D721Med (cell line): ENCODE measurements at regions not wholly inside any gene's neighbourhood (a gene's known extent, or its start where the extent isn't known, plus 50 kb on each side); places are given as distances from the start of the nearest gene placed in this dataset.

Experiments used
- DNase-seq: peaks from one replicate; pipeline ENCODE4 v3.0.0; 2011; ENCODE audit warnings: low spot score; ENCODE audit not compliant: insufficient read length
- FAIRE-seq: peaks from 2 replicates; lab custom pipeline; 2011; peaks lifted over from hg19 to GRCh38; lab: Jason Lieb, UNC
- TF ChIP-seq, protein P1 (sequence below): IDR thresholded peaks from 2 replicates; pipeline ENCODE4 v1.5.1; 2012; ENCODE audit warnings: mild to moderate bottlenecking, control low read depth; ENCODE audit not compliant: insufficient read depth; ENCODE audit errors: missing control alignments

GRCh38 chr12:84745127-84745526 lies 167.5 kb downstream of the SLC6A15 start:
- DNase-seq (no peak), FAIRE-seq (no peak)
- TF ChIP-seq, protein P1, sequence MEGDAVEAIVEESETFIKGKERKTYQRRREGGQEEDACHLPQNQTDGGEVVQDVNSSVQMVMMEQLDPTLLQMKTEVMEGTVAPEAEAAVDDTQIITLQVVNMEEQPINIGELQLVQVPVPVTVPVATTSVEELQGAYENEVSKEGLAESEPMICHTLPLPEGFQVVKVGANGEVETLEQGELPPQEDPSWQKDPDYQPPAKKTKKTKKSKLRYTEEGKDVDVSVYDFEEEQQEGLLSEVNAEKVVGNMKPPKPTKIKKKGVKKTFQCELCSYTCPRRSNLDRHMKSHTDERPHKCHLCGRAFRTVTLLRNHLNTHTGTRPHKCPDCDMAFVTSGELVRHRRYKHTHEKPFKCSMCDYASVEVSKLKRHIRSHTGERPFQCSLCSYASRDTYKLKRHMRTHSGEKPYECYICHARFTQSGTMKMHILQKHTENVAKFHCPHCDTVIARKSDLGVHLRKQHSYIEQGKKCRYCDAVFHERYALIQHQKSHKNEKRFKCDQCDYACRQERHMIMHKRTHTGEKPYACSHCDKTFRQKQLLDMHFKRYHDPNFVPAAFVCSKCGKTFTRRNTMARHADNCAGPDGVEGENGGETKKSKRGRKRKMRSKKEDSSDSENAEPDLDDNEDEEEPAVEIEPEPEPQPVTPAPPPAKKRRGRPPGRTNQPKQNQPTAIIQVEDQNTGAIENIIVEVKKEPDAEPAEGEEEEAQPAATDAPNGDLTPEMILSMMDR: no peak

DNA sequence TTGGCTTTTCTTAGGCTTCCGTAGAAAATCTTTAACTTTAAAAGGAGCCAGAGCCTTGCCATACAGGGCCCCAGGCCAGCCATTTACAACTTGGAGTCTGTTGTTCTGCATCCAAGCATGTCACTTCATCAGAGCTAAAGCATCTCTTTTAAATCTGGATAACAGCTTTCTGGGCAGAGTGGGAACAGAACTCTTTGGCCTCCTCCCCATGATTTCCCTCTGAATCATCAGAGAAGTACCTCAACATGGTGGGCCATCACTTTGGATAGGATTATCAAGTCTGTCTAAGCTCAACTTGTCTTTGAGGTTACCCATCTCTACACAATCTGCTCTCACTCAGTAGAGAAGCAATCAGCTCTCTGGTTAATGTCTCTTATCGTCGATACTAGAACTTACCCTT lies 170.9 kb downstream of the SLC6A15 start:
- TF ChIP-seq, protein P1: no peak
- DNase-seq (no peak), FAIRE-seq (no peak)

GRCh38 chr12:84741031-84741430 lies 171.6 kb downstream of the SLC6A15 start:
- DNase-seq (no peak), FAIRE-seq (no peak)
- TF ChIP-seq, protein P1: no peak

GRCh38 chr12:84740602-84741001 lies 172.0 kb downstream of the SLC6A15 start:
- TF ChIP-seq, protein P1: no peak
- DNase-seq: no peak
- FAIRE-seq: no peak

- TF ChIP-seq, protein P1: no peak
- FAIRE-seq: no peak
- no peak for DNase-seq
These were observed 174.1 kb downstream of the SLC6A15 start for GRCh38 chr12:84738481-84738972.

- FAIRE-seq (no peak), DNase-seq (no peak)
- TF ChIP-seq, protein P1: no peak
These were observed 179.7 kb downstream of the SLC6A15 start for GRCh38 chr12:84732828-84733340.

DNA sequence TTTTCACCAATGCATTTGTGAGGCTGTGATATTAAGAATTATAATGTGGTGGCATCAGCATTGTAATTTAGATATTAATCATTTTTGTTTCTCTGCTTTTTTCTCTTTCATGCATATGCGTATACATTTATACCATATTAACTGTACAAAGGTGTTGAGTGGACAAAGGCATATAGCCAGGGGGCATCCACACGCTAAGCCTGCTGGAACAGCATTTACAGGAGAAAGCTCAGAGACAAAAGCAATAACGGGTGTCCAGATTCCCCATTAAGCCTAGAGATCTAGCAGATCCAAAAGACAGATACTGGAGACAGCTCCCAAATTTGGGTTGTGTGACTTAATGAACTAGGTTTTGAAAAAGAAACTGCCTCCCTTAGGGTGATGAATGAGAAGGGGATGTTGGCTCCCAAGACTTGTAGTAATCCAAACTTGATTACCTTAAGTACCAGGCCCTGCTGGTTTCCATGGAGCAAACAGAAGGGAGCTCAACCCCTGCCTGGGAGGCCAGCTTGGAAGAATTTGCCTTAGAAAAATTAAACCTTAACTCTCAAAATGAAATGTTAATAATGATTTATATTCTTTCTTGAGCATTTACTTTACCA lies 181.9 kb downstream of the SLC6A15 start:
- DNase-seq: no peak
- TF ChIP-seq, protein P1: no peak
- no peak for FAIRE-seq
